Karpas-422 (cell line): ENCODE measurements at regions not wholly inside any gene's neighbourhood (a gene's known extent, or its start where the extent isn't known, plus 50 kb on each side); places are given as distances from the start of the nearest gene placed in this dataset.
"Not testable (repeated sequence)": the region's sequence is repeated elsewhere in the genome, so short reads cannot be mapped to it uniquely, and the experiment has no call there.

ENCODE experiments used
- DNase-seq: peaks from one replicate; pipeline ENCODE4 v3.0.0-alpha.2; 2015
- H2AFZ ChIP-seq: fragments of 200-600 bp; sonication (generic); 2 replicates; pipeline ENCODE4 v1.6.1; 2014; ENCODE audit warnings: antibody characterized with exemption, low read length, mixed read lengths
- H3K27ac ChIP-seq: fragments of 200-600 bp; sonication (generic); 2 replicates; pipeline ENCODE4 v1.5.1; 2014; ENCODE audit warnings: mild to moderate bottlenecking, low read length, moderate library complexity
- H3K27me3 ChIP-seq: fragments of 200-600 bp; sonication (generic); 2 replicates; pipeline ENCODE4 v1.6.1; 2014; ENCODE audit warnings: low read length, mixed read lengths
- H3K36me3 ChIP-seq: fragments of 200-600 bp; sonication (generic); 2 replicates; pipeline ENCODE4 v1.6.1; 2014; ENCODE audit warnings: low read length, mixed read lengths; ENCODE audit not compliant: insufficient read depth
- H3K4me1 ChIP-seq: fragments of 200-600 bp; sonication (generic); 2 replicates; pipeline ENCODE4 v1.6.1; 2014; ENCODE audit warnings: mild to moderate bottlenecking, low read length, mixed read lengths
- H3K4me2 ChIP-seq: fragments of 200-600 bp; sonication (generic); 2 replicates; pipeline ENCODE4 v1.6.1; 2014; ENCODE audit warnings: low read length, low read depth, mild to moderate bottlenecking; ENCODE audit not compliant: poor library complexity, severe bottlenecking
- H3K4me3 ChIP-seq: fragments of 200-600 bp; sonication (generic); 2 replicates; pipeline ENCODE4 v1.5.1; 2014; ENCODE audit warnings: mild to moderate bottlenecking, antibody characterized with exemption, low read length, mixed read lengths
- H3K79me2 ChIP-seq: fragments of 200-600 bp; sonication (generic); 2 replicates; pipeline ENCODE4 v1.6.1; 2014; ENCODE audit warnings: mild to moderate bottlenecking, low read length, mixed read lengths
- H3K9ac ChIP-seq: fragments of 200-600 bp; sonication (generic); 2 replicates; pipeline ENCODE4 v1.6.0; 2014; ENCODE audit warnings: low read length
- H3K9me2 ChIP-seq: fragments of 200-600 bp; sonication (generic), shearing (Covaris generic); replicated peaks from 2 replicates; pipeline ENCODE4 v1.6.0; 2014; ENCODE audit warnings: mild to moderate bottlenecking, low read length, moderate library complexity; ENCODE audit not compliant: insufficient read depth
- H3K9me3 ChIP-seq: fragments of 300-700, 200-600 bp; sonication (generic); 2 replicates; pipeline ENCODE4 v1.6.1; 2014; ENCODE audit warnings: low read length, mixed read lengths
- H4K20me1 ChIP-seq: fragments of 200-600 bp; sonication (generic); 2 replicates; pipeline ENCODE4 v1.6.1; 2014; ENCODE audit warnings: mild to moderate bottlenecking, antibody characterized with exemption, low read length, low read depth; ENCODE audit not compliant: insufficient read depth

DNA sequence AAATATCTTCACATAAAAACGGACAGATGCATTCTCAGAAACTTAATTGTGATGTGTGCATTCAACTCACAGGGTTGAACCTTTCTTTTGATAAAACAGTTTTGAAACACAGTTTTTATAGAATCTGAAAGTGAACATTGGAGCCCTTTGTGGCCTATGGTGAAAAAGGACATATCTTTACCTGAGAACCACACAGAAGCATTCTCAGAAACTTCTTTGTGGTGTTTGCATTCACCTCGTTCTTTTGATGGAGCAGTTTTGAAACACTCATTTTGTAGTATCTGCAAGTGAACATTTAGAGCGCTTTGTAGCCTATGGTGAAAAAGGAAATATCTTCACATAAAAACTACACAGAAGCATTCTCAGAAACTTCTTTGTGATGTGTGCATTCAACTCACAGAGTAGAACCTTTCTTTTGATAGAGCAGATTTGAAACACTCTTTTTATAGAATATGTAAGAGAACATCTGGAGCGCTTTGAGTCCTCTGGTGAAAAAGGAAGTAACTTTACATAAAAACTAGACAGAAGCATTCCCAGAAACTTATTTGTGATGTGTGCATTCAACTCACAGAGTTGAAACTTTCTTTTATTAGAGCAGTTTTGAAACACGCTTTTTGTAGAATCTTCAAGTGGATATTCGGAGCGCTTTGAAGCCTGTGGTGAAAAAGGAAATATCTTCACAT, 591.9 kb upstream of the ZNF337 start:
- DNase-seq, H3K4me1 ChIP-seq, H4K20me1 ChIP-seq, H3K27me3 ChIP-seq, H3K9me3 ChIP-seq, H3K27ac ChIP-seq, H3K9me2 ChIP-seq, H3K36me3 ChIP-seq, H3K4me3 ChIP-seq, H3K4me2 ChIP-seq, H3K9ac ChIP-seq, H3K79me2 ChIP-seq, H2AFZ ChIP-seq: not testable (repeated sequence)

- Histone ChIP-seq H3K27me3 (no peaks in the 10 kb centered on the region), H3K36me3 (no peaks in the 10 kb centered on the region), H2AFZ (no peak overlapping the region), H3K9me3 (no peaks in the 10 kb centered on the region), H3K9me2 (no peaks in the 10 kb centered on the region), H3K4me1 (no peaks in the 10 kb centered on the region), H3K79me2 (no peaks in the 10 kb centered on the region), H3K9ac (no peak overlapping the region), H3K4me3 (no peak overlapping the region), H3K4me2 (no peak overlapping the region), H4K20me1 (no peaks in the 10 kb centered on the region), H3K27ac (no peak overlapping the region)
- no peak for DNase-seq
These were observed 582.6 kb upstream of the ZNF337 start for GRCh38 chr20:26279238-26279637.

- no peak overlapping the region for H3K4me2 ChIP-seq
- no peaks in the 10 kb centered on the region for H3K27me3 ChIP-seq
- H3K27ac ChIP-seq, result no peak overlapping the region
- no peaks in the 10 kb centered on the region for H3K79me2 ChIP-seq
- no peaks in the 10 kb centered on the region for H3K36me3 ChIP-seq
- H3K9me2 ChIP-seq, result no peaks in the 10 kb centered on the region
- H3K4me3 ChIP-seq, result no peak overlapping the region
- no peak for DNase-seq
- H3K9ac ChIP-seq, result no peak overlapping the region
- no peaks in the 10 kb centered on the region for H4K20me1 ChIP-seq
- H3K4me1 ChIP-seq, result no peaks in the 10 kb centered on the region
- no peaks in the 10 kb centered on the region for H3K9me3 ChIP-seq
- no peak overlapping the region for H2AFZ ChIP-seq
These were observed 580.7 kb upstream of the ZNF337 start for GRCh38 chr20:26277339-26277738.

GRCh38 chr20:26276554-26277210, 580.0 kb upstream of the ZNF337 start:
- Histone ChIP-seq H3K79me2 (no peaks in the 10 kb centered on the region), H3K9me2 (no peaks in the 10 kb centered on the region), H3K4me2 (no peak overlapping the region), H3K9me3 (no peaks in the 10 kb centered on the region), H3K9ac (no peak overlapping the region), H3K4me3 (no peak overlapping the region), H2AFZ (no peak overlapping the region), H4K20me1 (no peaks in the 10 kb centered on the region), H3K27ac (no peak overlapping the region), H3K27me3 (no peaks in the 10 kb centered on the region), H3K4me1 (no peaks in the 10 kb centered on the region), H3K36me3 (no peaks in the 10 kb centered on the region)
- no peak for DNase-seq

DNA sequence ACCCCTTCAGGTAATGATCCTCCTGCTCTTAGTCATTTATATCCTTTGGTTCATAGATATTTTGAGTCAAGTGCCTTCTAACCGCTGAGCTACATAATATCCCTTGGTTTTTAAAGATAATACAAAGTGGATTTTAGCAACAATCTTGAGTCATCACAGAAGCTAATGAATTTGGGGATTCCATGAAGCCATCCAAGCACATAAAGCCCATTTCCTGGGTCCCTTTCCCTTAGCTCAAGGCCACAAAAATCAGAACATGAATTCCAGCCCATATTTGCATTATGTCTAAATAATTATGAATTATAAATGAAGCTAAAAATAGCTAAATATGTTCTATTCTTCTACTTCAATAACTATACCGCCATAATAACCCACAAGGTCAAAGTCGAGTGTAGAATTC, 572.1 kb upstream of the ZNF337 start:
- not testable (repeated sequence) for H3K27me3 ChIP-seq, H3K4me3 ChIP-seq, H3K9me2 ChIP-seq, DNase-seq, H3K9me3 ChIP-seq, H3K4me1 ChIP-seq, H3K4me2 ChIP-seq, H2AFZ ChIP-seq, H4K20me1 ChIP-seq, H3K79me2 ChIP-seq, H3K27ac ChIP-seq, H3K9ac ChIP-seq, H3K36me3 ChIP-seq

- H3K4me2 ChIP-seq, H3K9me3 ChIP-seq, H3K9ac ChIP-seq, H3K9me2 ChIP-seq, DNase-seq, H3K27ac ChIP-seq, H3K4me1 ChIP-seq, H3K4me3 ChIP-seq, H3K36me3 ChIP-seq, H4K20me1 ChIP-seq, H3K27me3 ChIP-seq, H3K79me2 ChIP-seq, H2AFZ ChIP-seq: not testable (repeated sequence)
These were observed 564.3 kb upstream of the ZNF337 start for GRCh38 chr20:26260925-26261324.

DNA sequence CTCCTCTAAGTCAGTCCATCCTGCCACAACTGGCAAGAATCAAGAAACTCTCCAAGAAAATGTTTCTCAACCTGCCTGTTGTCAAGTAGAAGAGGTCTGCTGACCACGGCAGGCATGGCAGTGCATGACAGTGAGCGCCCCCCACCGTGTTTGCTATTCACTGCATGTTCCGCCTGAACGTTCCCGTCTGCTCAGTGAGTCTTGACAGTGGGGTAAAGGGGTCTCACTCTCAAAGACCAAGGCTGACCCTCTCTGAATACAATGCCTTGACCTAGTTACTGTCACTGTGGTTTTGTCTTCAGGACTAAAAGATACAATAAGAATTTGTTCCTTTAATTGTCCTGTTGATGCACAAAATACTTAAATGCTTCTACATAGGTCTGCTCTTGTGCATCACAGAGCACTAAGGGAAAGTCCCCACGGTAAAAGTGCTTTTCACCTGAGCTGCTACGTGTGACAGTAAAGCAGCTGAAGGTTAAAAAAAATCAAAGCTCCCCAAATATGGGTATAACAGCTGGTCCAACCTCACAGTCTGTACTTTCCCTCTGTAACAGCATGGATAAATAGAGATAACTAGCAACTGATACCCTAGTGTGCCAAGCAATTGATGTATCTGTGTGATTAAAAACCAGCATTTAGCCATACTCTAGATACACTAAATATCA, 555.8 kb upstream of the ZNF337 start:
- not testable (repeated sequence) for H2AFZ ChIP-seq, H3K4me3 ChIP-seq, DNase-seq, H3K36me3 ChIP-seq, H3K9me2 ChIP-seq, H3K27me3 ChIP-seq, H3K4me2 ChIP-seq, H3K79me2 ChIP-seq, H3K27ac ChIP-seq, H3K9me3 ChIP-seq, H3K9ac ChIP-seq, H4K20me1 ChIP-seq, H3K4me1 ChIP-seq

DNA sequence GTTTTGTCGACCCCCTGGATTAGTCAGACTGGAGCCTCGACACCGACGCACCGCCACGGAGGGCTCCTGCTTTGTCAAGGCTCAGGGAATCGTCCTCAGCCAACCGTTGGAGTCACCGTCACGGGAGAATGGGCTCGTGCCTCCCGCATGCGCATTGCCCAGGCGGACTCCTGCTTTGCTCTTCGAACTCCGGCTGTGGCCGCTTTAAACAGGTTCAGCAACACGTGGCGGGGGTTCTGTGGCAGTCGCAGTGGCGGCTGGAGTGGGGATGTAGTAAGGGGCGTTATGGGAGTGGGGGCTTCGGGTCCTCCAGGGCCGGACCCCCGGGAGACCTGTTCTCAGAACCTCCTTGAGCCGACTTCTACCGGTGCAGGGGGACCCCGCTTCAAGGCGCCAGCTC, 554.7 kb upstream of the ZNF337 start:
- DNase-seq, H3K9ac ChIP-seq, H3K4me3 ChIP-seq, H3K9me3 ChIP-seq, H3K27me3 ChIP-seq, H3K79me2 ChIP-seq, H3K27ac ChIP-seq, H3K4me2 ChIP-seq, H3K4me1 ChIP-seq, H4K20me1 ChIP-seq, H2AFZ ChIP-seq, H3K9me2 ChIP-seq, H3K36me3 ChIP-seq: not testable (repeated sequence)
